Type B pancreatic cell (in vitro differentiated cells): ENCODE measurements at regions not wholly inside any gene's neighbourhood (a gene's known extent, or its start where the extent isn't known, plus 50 kb on each side); places are given as distances from the start of the nearest gene placed in this dataset.

ENCODE experiments used
- DNase-seq: peaks from one replicate; pipeline ENCODE4 v3.0.0; 2021; ENCODE audit warnings: mixed read lengths; ENCODE audit not compliant: unreplicated experiment; ENCODE audit errors: extremely low spot score
- H3K27ac Mint-ChIP-seq: 2 replicates; pipeline ENCODE4 v1.8.0; 2021; ENCODE audit warnings: mild to moderate bottlenecking, mixed read lengths
- H3K27me3 Mint-ChIP-seq: 2 replicates; pipeline ENCODE4 v1.8.0; 2021; ENCODE audit warnings: mixed read lengths
- H3K36me3 Mint-ChIP-seq: 2 replicates; pipeline ENCODE4 v1.8.0; 2021; ENCODE audit warnings: mixed read lengths
- H3K4me1 Mint-ChIP-seq: one replicate; pipeline ENCODE4 v1.8.0; 2021; ENCODE audit warnings: mixed read lengths; ENCODE audit not compliant: unreplicated experiment
- H3K4me3 Mint-ChIP-seq: 2 replicates; pipeline ENCODE4 v1.8.0; 2021; ENCODE audit warnings: mild to moderate bottlenecking, mixed read lengths
- H3K9me3 Mint-ChIP-seq: 2 replicates; pipeline ENCODE4 v1.8.0; 2021; ENCODE audit warnings: mixed read lengths
- TF ChIP-seq, protein P1 (sequence below): fragments of 200-600 bp; sonication (generic); conservative IDR thresholded peaks from 2 replicates; pipeline ENCODE4 v1.5.0; 2021; ENCODE audit warnings: antibody characterized with exemption, mild to moderate bottlenecking

DNA sequence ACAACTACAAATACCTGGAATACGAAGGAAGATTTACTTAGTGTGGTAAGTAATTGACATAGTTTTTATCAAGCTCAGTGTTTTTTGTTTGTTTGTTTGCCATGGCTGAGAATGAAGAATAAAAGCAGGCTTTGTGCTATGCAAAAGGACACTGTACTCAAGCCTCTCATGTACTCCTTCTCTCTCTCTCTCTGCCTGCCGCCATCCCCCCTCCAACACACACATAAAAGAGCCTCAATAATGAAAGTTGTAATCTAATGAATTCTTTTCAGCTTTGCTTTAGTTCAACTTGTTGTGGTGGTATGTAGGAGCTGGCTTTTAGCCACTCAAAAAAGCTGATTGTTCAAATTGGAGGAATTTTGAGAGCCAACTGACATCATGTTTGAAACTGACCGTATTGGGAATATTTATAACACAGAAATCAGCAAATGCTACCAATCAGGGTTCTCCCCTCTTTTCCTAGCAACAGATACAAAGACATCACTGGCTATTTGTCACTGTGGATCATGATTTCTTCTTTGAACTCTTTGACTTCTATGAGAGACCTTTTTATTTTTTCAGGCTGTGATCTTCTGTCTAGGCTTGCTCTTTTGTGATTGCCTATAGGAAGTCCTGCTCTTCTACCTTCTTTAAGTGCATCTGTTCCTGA, 1148.8 kb downstream of the RAPGEF2 start:
- no peaks in the 10 kb centered on the region for H3K9me3 Mint-ChIP-seq
- no peak overlapping the region for H3K27ac Mint-ChIP-seq
- DNase-seq = no peak
- TF ChIP-seq, protein P1, sequence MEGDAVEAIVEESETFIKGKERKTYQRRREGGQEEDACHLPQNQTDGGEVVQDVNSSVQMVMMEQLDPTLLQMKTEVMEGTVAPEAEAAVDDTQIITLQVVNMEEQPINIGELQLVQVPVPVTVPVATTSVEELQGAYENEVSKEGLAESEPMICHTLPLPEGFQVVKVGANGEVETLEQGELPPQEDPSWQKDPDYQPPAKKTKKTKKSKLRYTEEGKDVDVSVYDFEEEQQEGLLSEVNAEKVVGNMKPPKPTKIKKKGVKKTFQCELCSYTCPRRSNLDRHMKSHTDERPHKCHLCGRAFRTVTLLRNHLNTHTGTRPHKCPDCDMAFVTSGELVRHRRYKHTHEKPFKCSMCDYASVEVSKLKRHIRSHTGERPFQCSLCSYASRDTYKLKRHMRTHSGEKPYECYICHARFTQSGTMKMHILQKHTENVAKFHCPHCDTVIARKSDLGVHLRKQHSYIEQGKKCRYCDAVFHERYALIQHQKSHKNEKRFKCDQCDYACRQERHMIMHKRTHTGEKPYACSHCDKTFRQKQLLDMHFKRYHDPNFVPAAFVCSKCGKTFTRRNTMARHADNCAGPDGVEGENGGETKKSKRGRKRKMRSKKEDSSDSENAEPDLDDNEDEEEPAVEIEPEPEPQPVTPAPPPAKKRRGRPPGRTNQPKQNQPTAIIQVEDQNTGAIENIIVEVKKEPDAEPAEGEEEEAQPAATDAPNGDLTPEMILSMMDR = no peak
- H3K27me3 Mint-ChIP-seq = no peaks in the 10 kb centered on the region
- H3K4me3 Mint-ChIP-seq = no peak overlapping the region
- no peaks in the 10 kb centered on the region for H3K4me1 Mint-ChIP-seq
- H3K36me3 Mint-ChIP-seq = no peaks in the 10 kb centered on the region

DNA sequence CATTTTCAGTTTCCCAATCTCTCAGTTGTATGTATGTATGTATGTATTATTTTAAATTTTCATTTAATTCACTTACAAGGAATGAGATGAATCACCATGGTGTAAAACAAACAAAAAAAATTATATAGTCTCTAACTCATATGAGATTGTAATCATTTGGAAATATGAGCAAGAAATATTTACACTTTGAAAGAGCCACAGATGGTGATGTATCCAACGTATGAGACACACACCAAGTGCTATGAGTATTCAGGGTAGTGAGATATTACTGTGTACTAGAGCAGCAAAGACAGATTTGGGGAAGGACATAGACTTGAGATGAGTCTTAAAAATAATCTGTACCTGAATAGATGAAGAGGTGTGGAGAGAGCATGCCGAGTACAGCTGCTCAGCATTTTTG, 1154.4 kb downstream of the RAPGEF2 start:
- Mint-ChIP-seq H3K27ac (no peak overlapping the region), H3K4me1 (no peaks in the 10 kb centered on the region), H3K27me3 (no peaks in the 10 kb centered on the region), H3K4me3 (no peak overlapping the region), H3K36me3 (no peaks in the 10 kb centered on the region), H3K9me3 (peaks cover 5% of the 10 kb centered on the region)
- TF ChIP-seq, protein P1 = no peak
- no peak for DNase-seq

- Mint-ChIP-seq H3K4me1 (no peaks in the 10 kb centered on the region), H3K27me3 (no peaks in the 10 kb centered on the region), H3K4me3 (no peak overlapping the region), H3K9me3 (peaks cover 3% of the 10 kb centered on the region), H3K36me3 (no peaks in the 10 kb centered on the region), H3K27ac (no peak overlapping the region)
- TF ChIP-seq, protein P1 = no peak
- DNase-seq = no peak
These were observed 1162.1 kb downstream of the RAPGEF2 start for GRCh38 chr4:160265014-160265413.

- no peak overlapping the region for H3K27ac Mint-ChIP-seq
- H3K9me3 Mint-ChIP-seq = no peaks in the 10 kb centered on the region
- no peaks in the 10 kb centered on the region for H3K4me1 Mint-ChIP-seq
- no peak for DNase-seq
- TF ChIP-seq, protein P1 = no peak
- no peaks in the 10 kb centered on the region for H3K36me3 Mint-ChIP-seq
- H3K27me3 Mint-ChIP-seq = no peaks in the 10 kb centered on the region
- no peak overlapping the region for H3K4me3 Mint-ChIP-seq
These were observed 1163.0 kb downstream of the RAPGEF2 start for GRCh38 chr4:160265836-160266235.

DNA sequence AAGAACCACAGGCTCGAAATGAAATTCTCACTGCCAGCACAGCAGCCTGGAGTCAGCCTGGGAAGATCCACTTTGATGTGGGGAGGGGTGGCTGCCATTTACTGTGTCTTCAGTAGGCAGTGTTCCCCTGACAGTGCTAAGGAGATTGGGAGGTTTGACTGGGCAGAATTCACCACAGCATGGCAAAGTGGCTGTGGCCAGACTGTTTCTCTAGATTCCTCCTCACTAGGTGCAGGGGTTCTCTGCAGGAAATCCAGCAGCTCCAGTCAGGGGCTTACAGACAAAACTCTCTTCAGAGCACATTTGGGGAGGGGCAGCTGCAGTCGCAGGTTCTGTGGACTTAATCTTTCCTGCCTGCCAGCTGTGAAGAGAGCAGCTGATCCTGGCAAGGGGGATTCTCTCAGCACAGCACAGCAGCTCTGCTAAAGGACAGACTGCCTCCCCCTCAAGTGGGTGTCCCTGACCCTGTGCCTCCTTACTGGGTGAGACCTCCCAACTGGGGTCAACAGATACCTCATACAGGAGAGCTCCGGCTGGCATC, 1174.0 kb downstream of the RAPGEF2 start:
- no peak for DNase-seq
- Mint-ChIP-seq H3K27me3 (no peaks in the 10 kb centered on the region), H3K4me1 (no peaks in the 10 kb centered on the region), H3K9me3 (peaks cover 34% of the 10 kb centered on the region), H3K36me3 (peaks cover 6% of the 10 kb centered on the region), H3K4me3 (no peak overlapping the region), H3K27ac (no peak overlapping the region)
- TF ChIP-seq, protein P1 = no peak
